Keratinocyte (primary cell): ENCODE measurements at regions not wholly inside any gene's neighbourhood (a gene's known extent, or its start where the extent isn't known, plus 50 kb on each side); places are given as distances from the start of the nearest gene placed in this dataset.

Source experiments
- DNase-seq: peaks from one replicate; pipeline ENCODE4 v3.0.0-alpha.2; 2011; ENCODE audit warnings: low read depth, missing footprints, low spot score
- FAIRE-seq: peaks from 2 replicates; lab custom pipeline; 2011; peaks lifted over from hg19 to GRCh38; lab: Jason Lieb, UNC
- H2AFZ ChIP-seq: 2 replicates; pipeline ENCODE4 v1.6.0; 2012; ENCODE audit warnings: low read length, control low read depth, inconsistent platforms; ENCODE audit not compliant: control insufficient read depth
- H3K27ac ChIP-seq: 2 replicates; pipeline ENCODE4 v1.5.1; 2011; ENCODE audit warnings: low read length; ENCODE audit not compliant: control insufficient read depth, insufficient read depth
- H3K27me3 ChIP-seq: 3 replicates; pipeline ENCODE4 v1.6.0; 2011; ENCODE audit warnings: low read length; ENCODE audit not compliant: control insufficient read depth, insufficient read depth; ENCODE audit errors: extremely low read depth
- H3K36me3 ChIP-seq, 2 experiments: 2 replicates in 1 of 2; 3 replicates in 1 of 2; pipeline ENCODE4 v1.5.1; 2011; ENCODE audit warnings: low read length in 2 of 2, mild to moderate bottlenecking in 1 of 2; ENCODE audit not compliant: control insufficient read depth in 2 of 2, insufficient read depth in 2 of 2; ENCODE audit errors: extremely low read depth in 1 of 2
- H3K4me1 ChIP-seq: 3 replicates; pipeline ENCODE4 v1.5.1; 2011; ENCODE audit warnings: low read length; ENCODE audit not compliant: control insufficient read depth, insufficient read depth; ENCODE audit errors: extremely low read depth
- H3K4me2 ChIP-seq: 3 replicates; pipeline ENCODE4 v1.6.0; 2011; ENCODE audit warnings: low read depth, low read length; ENCODE audit not compliant: control insufficient read depth, insufficient read depth; ENCODE audit errors: extremely low read depth
- H3K4me3 ChIP-seq, 3 experiments: fragments of 200-600 bp in 1 of 3; sonication (generic) in 1 of 3; 2 replicates in 2 of 3; 3 replicates in 1 of 3; pipeline ENCODE4 v1.5.1; 2011 to 2016; ENCODE audit warnings: low read length in 3 of 3, mild to moderate bottlenecking in 3 of 3, control low read depth in 2 of 3, inconsistent platforms in 1 of 3, low read depth in 1 of 3, mixed read lengths in 1 of 3, mixed run types in 1 of 3, moderate library complexity in 1 of 3; ENCODE audit not compliant: control insufficient read depth in 2 of 3, insufficient read depth in 2 of 3; ENCODE audit errors: extremely low read depth in 1 of 3
- H3K79me2 ChIP-seq: 2 replicates; pipeline ENCODE4 v1.6.0; 2012; ENCODE audit warnings: low read length; ENCODE audit not compliant: control insufficient read depth, insufficient read depth
- H3K9ac ChIP-seq: 3 replicates; pipeline ENCODE4 v1.6.0; 2011; ENCODE audit warnings: low read length; ENCODE audit not compliant: control insufficient read depth, insufficient read depth; ENCODE audit errors: extremely low read depth
- H3K9me1 ChIP-seq: 3 replicates; pipeline ENCODE4 v1.6.0; 2011; ENCODE audit warnings: low read length; ENCODE audit not compliant: control insufficient read depth, insufficient read depth; ENCODE audit errors: extremely low read depth
- H3K9me3 ChIP-seq: 2 replicates; pipeline ENCODE4 v1.5.1; 2012; ENCODE audit warnings: low read depth, low read length; ENCODE audit not compliant: control insufficient read depth
- H4K20me1 ChIP-seq: 3 replicates; pipeline ENCODE4 v1.6.0; 2011; ENCODE audit warnings: low read length; ENCODE audit not compliant: control insufficient read depth, insufficient read depth; ENCODE audit errors: extremely low read depth
- CTCF ChIP-seq, 3 experiments: IDR thresholded peaks in 1 of 3; conservative IDR thresholded peaks in 1 of 3; optimal IDR thresholded peaks in 1 of 3; 2 replicates in 2 of 3; 3 replicates in 1 of 3; pipeline versions ENCODE3 to v1.5.1; 2011; ENCODE audit warnings: low read length in 3 of 3, mild to moderate bottlenecking in 3 of 3, moderate library complexity in 2 of 3, control low read depth in 1 of 3, inconsistent platforms in 1 of 3; ENCODE audit not compliant: insufficient read depth in 2 of 3; ENCODE audit errors: extremely low read depth in 1 of 3
- EZH2 ChIP-seq: IDR thresholded peaks from one replicate; pipeline ENCODE4 v1.6.1; 2012; ENCODE audit warnings: inconsistent platforms, mild to moderate bottlenecking, low read length, moderate library complexity
- dilution Hi-C: fragments of 300-500 bp; cut with MboI; formaldehyde crosslinking; loops from one replicate; pipeline ENCODE4 v1.7.0; 2020; ENCODE audit warnings: low sequenced_read_pairs; ENCODE audit not compliant: extremely low pct_ligation_motif_present

GRCh38 chr11:103768816-103769215 is 267.6 kb upstream of the DDI1 start:
- no peak for DNase-seq
- dilution Hi-C loops: no loop called here
- no peaks in the 10 kb centered on the region for H3K79me2 ChIP-seq
- no peaks in the 10 kb centered on the region for H4K20me1 ChIP-seq
- no peaks in the 10 kb centered on the region for H3K36me3 ChIP-seq
- no peak overlapping the region for H3K4me2 ChIP-seq
- H3K4me3 ChIP-seq: no peak overlapping the region
- H3K9me1 ChIP-seq: no peaks in the 10 kb centered on the region
- H3K27ac ChIP-seq: no peak overlapping the region
- FAIRE-seq: no peak
- H3K4me1 ChIP-seq: no peaks in the 10 kb centered on the region
- no peaks in the 10 kb centered on the region for H3K9me3 ChIP-seq
- H2AFZ ChIP-seq: no peak overlapping the region
- H3K9ac ChIP-seq: no peak overlapping the region
- no peaks in the 10 kb centered on the region for H3K27me3 ChIP-seq
- TF ChIP-seq CTCF (optimal IDR thresholded peaks at IDR 0.05 in 1 of 3, IDR thresholded peaks at IDR 0.05 in 1 of 3, conservative IDR thresholded peaks at IDR 0.05 in 1 of 3; ENCODE audit: extremely low read depth in 1 of 3, insufficient read depth in 2 of 3, low read length in 3 of 3): no peak
- no peak for TF ChIP-seq EZH2

- no peaks in the 10 kb centered on the region for H3K27me3 ChIP-seq
- no peak overlapping the region for H3K27ac ChIP-seq
- H2AFZ ChIP-seq: no peak overlapping the region
- no peaks in the 10 kb centered on the region for H3K79me2 ChIP-seq
- H3K9me3 ChIP-seq: no peaks in the 10 kb centered on the region
- FAIRE-seq: no peak
- no peaks in the 10 kb centered on the region for H3K9me1 ChIP-seq
- TF ChIP-seq CTCF (optimal IDR thresholded peaks at IDR 0.05 in 1 of 3, IDR thresholded peaks at IDR 0.05 in 1 of 3, conservative IDR thresholded peaks at IDR 0.05 in 1 of 3; ENCODE audit: extremely low read depth in 1 of 3, insufficient read depth in 2 of 3, low read length in 3 of 3) (no peak), EZH2 (no peak)
- no peak overlapping the region for H3K4me2 ChIP-seq
- no peaks in the 10 kb centered on the region for H4K20me1 ChIP-seq
- peaks cover 15% of the 10 kb centered on the region for H3K4me1 ChIP-seq
- no peaks in the 10 kb centered on the region for H3K36me3 ChIP-seq
- dilution Hi-C loops: no loop called here
- no peak for DNase-seq
- H3K9ac ChIP-seq: no peak overlapping the region
- H3K4me3 ChIP-seq: no peak overlapping the region
These were observed 263.4 kb upstream of the DDI1 start for GRCh38 chr11:103773059-103773458.
